ENCODE measurements at regions not wholly inside any gene's neighbourhood (a gene's known extent, or its start where the extent isn't known, plus 50 kb on each side); places are given as distances from the start of the nearest gene placed in this dataset.

GRCh38 chr1:186595969-186596368 lies 84.3 kb downstream of the PTGS2 start:
- no peaks in the 10 kb centered on the region for H4K20me1 ChIP-seq (ENCODE audit: insufficient read depth)
- no peaks in the 10 kb centered on the region for H3K79me2 ChIP-seq (ENCODE audit: insufficient read depth, low read depth)
- TF ChIP-seq CTCF (conservative IDR thresholded peaks at IDR 0.05; ENCODE audit: low read depth, low read length) = no peak
- no peak overlapping the region for H3K4me3 ChIP-seq (IDR thresholded peaks at IDR 0.05; ENCODE audit: insufficient read depth, low read depth, low read length)
- H3K36me3 ChIP-seq (ENCODE audit: insufficient read depth) = no peaks in the 10 kb centered on the region
- H3K9ac ChIP-seq = no peak overlapping the region
- H2AFZ ChIP-seq (ENCODE audit: low read depth) = no peak overlapping the region
- no peaks in the 10 kb centered on the region for H3K27me3 ChIP-seq (ENCODE audit: insufficient read depth, low read depth)
- H3K4me1 ChIP-seq (ENCODE audit: low read depth, poor library complexity, severe bottlenecking) = peaks cover 20% of the 10 kb centered on the region
- H3K4me2 ChIP-seq = peak overlapping the region; percentile 20; the same call in 1 of the 2 replicates
- H3K27ac ChIP-seq = no peak overlapping the region

- no peak for TF ChIP-seq CTCF (conservative IDR thresholded peaks at IDR 0.05; ENCODE audit: low read depth, low read length)
- Histone ChIP-seq H2AFZ (ENCODE audit: low read depth) (no peak overlapping the region), H4K20me1 (ENCODE audit: insufficient read depth) (no peaks in the 10 kb centered on the region), H3K4me3 (IDR thresholded peaks at IDR 0.05; ENCODE audit: insufficient read depth, low read depth, low read length) (no peak overlapping the region), H3K4me2 (no peak overlapping the region), H3K27me3 (ENCODE audit: insufficient read depth, low read depth) (no peaks in the 10 kb centered on the region), H3K4me1 (ENCODE audit: low read depth, poor library complexity, severe bottlenecking) (no peaks in the 10 kb centered on the region), H3K27ac (no peak overlapping the region), H3K9ac (no peak overlapping the region), H3K79me2 (ENCODE audit: insufficient read depth, low read depth) (no peaks in the 10 kb centered on the region), H3K36me3 (ENCODE audit: insufficient read depth) (no peaks in the 10 kb centered on the region)
Measured at GRCh38 chr1:186578325-186579016, 101.8 kb downstream of the PTGS2 start.

GRCh38 chr1:186577633-186578032 lies 102.6 kb downstream of the PTGS2 start:
- H3K4me3 ChIP-seq (IDR thresholded peaks at IDR 0.05; ENCODE audit: insufficient read depth, low read depth, low read length) = no peak overlapping the region
- H3K4me2 ChIP-seq = no peak overlapping the region
- no peak overlapping the region for H3K27ac ChIP-seq
- H3K27me3 ChIP-seq (ENCODE audit: insufficient read depth, low read depth) = no peaks in the 10 kb centered on the region
- H3K36me3 ChIP-seq (ENCODE audit: insufficient read depth) = no peaks in the 10 kb centered on the region
- no peaks in the 10 kb centered on the region for H4K20me1 ChIP-seq (ENCODE audit: insufficient read depth)
- H3K79me2 ChIP-seq (ENCODE audit: insufficient read depth, low read depth) = no peaks in the 10 kb centered on the region
- no peaks in the 10 kb centered on the region for H3K4me1 ChIP-seq (ENCODE audit: low read depth, poor library complexity, severe bottlenecking)
- no peak for TF ChIP-seq CTCF (conservative IDR thresholded peaks at IDR 0.05; ENCODE audit: low read depth, low read length)
- H3K9ac ChIP-seq = no peak overlapping the region
- H2AFZ ChIP-seq (ENCODE audit: low read depth) = no peak overlapping the region

- Histone ChIP-seq H3K27ac (no peak overlapping the region), H3K4me2 (no peak overlapping the region), H3K36me3 (ENCODE audit: insufficient read depth) (no peaks in the 10 kb centered on the region)
Measured at GRCh38 chr1:186577216-186577615, 103.0 kb downstream of the PTGS2 start.

More at GRCh38 chr1:186577216-186577615, 103.0 kb downstream of the PTGS2 start:
- Histone ChIP-seq H3K4me1 (ENCODE audit: low read depth, poor library complexity, severe bottlenecking) (no peaks in the 10 kb centered on the region), H3K27me3 (ENCODE audit: insufficient read depth, low read depth) (no peaks in the 10 kb centered on the region), H3K9ac (no peak overlapping the region), H4K20me1 (ENCODE audit: insufficient read depth) (no peaks in the 10 kb centered on the region), H3K79me2 (ENCODE audit: insufficient read depth, low read depth) (no peaks in the 10 kb centered on the region), H2AFZ (ENCODE audit: low read depth) (no peak overlapping the region), H3K4me3 (IDR thresholded peaks at IDR 0.05; ENCODE audit: insufficient read depth, low read depth, low read length) (no peak overlapping the region)
- TF ChIP-seq CTCF (conservative IDR thresholded peaks at IDR 0.05; ENCODE audit: low read depth, low read length) = no peak

Data from KMS-11 (cell line).